H1 (cell line): ENCODE measurements at regions not wholly inside any gene's neighbourhood (a gene's known extent, or its start where the extent isn't known, plus 50 kb on each side); places are given as distances from the start of the nearest gene placed in this dataset.

Experiments
- CTCF ChIA-PET: fragments of 300-600 bp; sonication (Branson Sonifier 250); formaldehyde crosslinking; loops from one replicate; lab custom pipeline; 2021; ENCODE audit not compliant: partially characterized antibody; lab: Charles Lee
- POLR2A ChIA-PET: fragments of 300-600 bp; sonication (Branson Sonifier 250); formaldehyde crosslinking; loops from one replicate; lab custom pipeline; 2021; ENCODE audit warnings: inconsistent platforms; ENCODE audit not compliant: partially characterized antibody; lab: Charles Lee
- DNase-seq, 2 experiments: peaks; one replicate each; pipeline versions ENCODE4 v3.0.0 to v3.0.0-alpha.2; 2010 to 2022; ENCODE audit warnings: low spot score in 2 of 2, low read depth in 1 of 2, mixed read lengths in 1 of 2
- FAIRE-seq: peaks from 2 replicates; lab custom pipeline; 2011; peaks lifted over from hg19 to GRCh38; lab: Jason Lieb, UNC
- H2AFZ ChIP-seq: 2 replicates; pipeline ENCODE4 v1.8.1; 2012; ENCODE audit warnings: low read length, inconsistent platforms
- H2AK5ac ChIP-seq: 2 replicates; pipeline ENCODE4 v1.6.1; 2013; ENCODE audit warnings: low read depth, low read length
- H2BK120ac ChIP-seq: replicated peaks from 2 replicates; pipeline ENCODE3; 2013; ENCODE audit warnings: low read depth, low read length, inconsistent platforms
- H2BK12ac ChIP-seq: 2 replicates; pipeline ENCODE4 v1.6.1; 2013; ENCODE audit warnings: low read depth, low read length
- H2BK15ac ChIP-seq: 2 replicates; pipeline ENCODE4 v1.6.1; 2013; ENCODE audit warnings: low read length
- H2BK20ac ChIP-seq: 2 replicates; pipeline ENCODE4 v1.6.1; 2013; ENCODE audit warnings: low read length
- H2BK5ac ChIP-seq: 2 replicates; pipeline ENCODE4 v1.6.1; 2013; ENCODE audit warnings: low read depth, low read length
- H3K14ac ChIP-seq: 2 replicates; pipeline ENCODE4 v1.6.1; 2013; ENCODE audit warnings: inconsistent platforms; ENCODE audit not compliant: insufficient read length
- H3K18ac ChIP-seq: 2 replicates; pipeline ENCODE4 v1.6.1; 2013; ENCODE audit warnings: low read length; ENCODE audit errors: extremely low read depth
- H3K23ac ChIP-seq: 2 replicates; pipeline ENCODE4 v1.6.1; 2013; ENCODE audit warnings: inconsistent platforms; ENCODE audit not compliant: insufficient read length
- H3K23me2 ChIP-seq: 2 replicates; pipeline ENCODE4 v1.6.1; 2013; ENCODE audit warnings: low read depth, low read length
- H3K27ac ChIP-seq: 2 replicates; pipeline ENCODE4 v1.6.1; 2011; ENCODE audit warnings: low read depth, low read length, inconsistent platforms
- H3K27me3 ChIP-seq, 4 experiments: replicated peaks in 1 of 4; 1 replicate in 1 of 4; 2 replicates in 3 of 4; pipeline versions ENCODE4 v1.6.1 to v1.8.1; 2011 to 2013; ENCODE audit warnings: low read length in 3 of 4, mild to moderate bottlenecking in 3 of 4, inconsistent platforms in 2 of 4, mixed read lengths in 2 of 4, moderate library complexity in 1 of 4; ENCODE audit not compliant: control insufficient read depth in 3 of 4, insufficient read depth in 3 of 4; ENCODE audit errors: extremely low read depth in 1 of 4
- H3K36me3 ChIP-seq, 4 experiments: 2 replicates each; pipeline versions ENCODE4 v1.6.1 to v1.8.1; 2011 to 2013; ENCODE audit warnings: mild to moderate bottlenecking in 4 of 4, low read length in 3 of 4, moderate library complexity in 2 of 4, control low read depth in 1 of 4, inconsistent platforms in 1 of 4; ENCODE audit not compliant: insufficient read depth in 4 of 4, control insufficient read depth in 2 of 4
- H3K4ac ChIP-seq: replicated peaks from 2 replicates; pipeline ENCODE3; 2013; ENCODE audit warnings: low read length, low read depth, mixed read lengths, inconsistent platforms; ENCODE audit not compliant: insufficient read length
- H3K4me1 ChIP-seq, 4 experiments: replicated peaks in 1 of 4; 1 replicate in 1 of 4; 2 replicates in 3 of 4; pipeline versions ENCODE4 v1.6.1 to v1.8.1; 2011 to 2013; ENCODE audit warnings: low read length in 3 of 4, inconsistent platforms in 2 of 4, mixed read lengths in 1 of 4; ENCODE audit not compliant: insufficient read depth in 4 of 4, control insufficient read depth in 3 of 4
- H3K4me2 ChIP-seq, 2 experiments: 2 replicates each; pipeline versions ENCODE4 v1.6.1 to v1.8.1; 2011 to 2013; ENCODE audit warnings: low read depth in 2 of 2, low read length in 2 of 2, control low read depth in 1 of 2, inconsistent platforms in 1 of 2, mild to moderate bottlenecking in 1 of 2; ENCODE audit not compliant: insufficient read depth in 1 of 2
- H3K4me3 ChIP-seq, 4 experiments: fragments of 200-600, 300-600 bp in 1 of 4; sonication (generic), shearing (Covaris generic), sonication (Bioruptor Twin) in 1 of 4; 2 replicates each; pipeline versions ENCODE4 v1.5.1 to v1.8.1; 2011 to 2016; ENCODE audit warnings: low read length in 4 of 4, low read depth in 3 of 4, control low read depth in 2 of 4, inconsistent platforms in 2 of 4, mild to moderate bottlenecking in 2 of 4, mixed read lengths in 1 of 4, moderate library complexity in 1 of 4; ENCODE audit not compliant: insufficient read depth in 2 of 4; ENCODE audit errors: extremely low read depth in 1 of 4
- H3K56ac ChIP-seq: replicated peaks from 2 replicates; pipeline ENCODE3; 2013; ENCODE audit warnings: low read depth, mild to moderate bottlenecking, mixed read lengths, low read length, inconsistent platforms; ENCODE audit not compliant: insufficient read length
- H3K79me1 ChIP-seq: 2 replicates; pipeline ENCODE4 v1.6.1; 2013; ENCODE audit warnings: low read depth, low read length, control low read depth
- H3K79me2 ChIP-seq, 2 experiments: 2 replicates each; pipeline versions ENCODE4 v1.6.1 to v1.8.1; 2012 to 2013; ENCODE audit warnings: low read length in 2 of 2, mild to moderate bottlenecking in 2 of 2, inconsistent platforms in 1 of 2; ENCODE audit not compliant: insufficient read depth in 2 of 2, control insufficient read depth in 1 of 2
- H3K9ac ChIP-seq, 4 experiments: replicated peaks in 1 of 4; 1 replicate in 1 of 4; 2 replicates in 3 of 4; pipeline versions ENCODE4 v1.6.1 to v1.8.1; 2011 to 2013; ENCODE audit warnings: low read depth in 3 of 4, low read length in 3 of 4, control low read depth in 2 of 4, mild to moderate bottlenecking in 2 of 4, moderate library complexity in 2 of 4, inconsistent platforms in 1 of 4; ENCODE audit errors: extremely low read depth in 1 of 4
- H3K9me3 ChIP-seq, 2 experiments: 2 replicates each; pipeline versions ENCODE4 v1.6.1 to v1.8.1; 2012 to 2013; ENCODE audit warnings: mild to moderate bottlenecking in 2 of 2, moderate library complexity in 2 of 2, control low read depth in 1 of 2, inconsistent platforms in 1 of 2, low read depth in 1 of 2, low read length in 1 of 2, mixed read lengths in 1 of 2; ENCODE audit not compliant: insufficient read depth in 2 of 2
- H4K20me1 ChIP-seq, 2 experiments: replicated peaks in 1 of 2; 2 replicates each; pipeline versions ENCODE3 to v1.8.1; 2011 to 2013; ENCODE audit warnings: inconsistent platforms in 2 of 2, low read length in 2 of 2, mild to moderate bottlenecking in 1 of 2; ENCODE audit not compliant: insufficient read depth in 2 of 2, control insufficient read depth in 1 of 2
- H4K5ac ChIP-seq: 2 replicates; pipeline ENCODE4 v1.6.1; 2013; ENCODE audit warnings: low read length, low read depth, mixed read lengths, inconsistent platforms; ENCODE audit not compliant: insufficient read length
- H4K8ac ChIP-seq: 2 replicates; pipeline ENCODE4 v1.8.0; 2013; ENCODE audit warnings: mild to moderate bottlenecking, moderate library complexity, low read length, inconsistent platforms; ENCODE audit not compliant: insufficient read depth; ENCODE audit errors: extremely low read depth
- H4K91ac ChIP-seq: replicated peaks from 2 replicates; pipeline ENCODE3; 2013; ENCODE audit warnings: low read length, mixed read lengths, inconsistent platforms; ENCODE audit not compliant: insufficient read length
- ATF3 ChIP-seq: IDR thresholded peaks from 2 replicates; pipeline ENCODE4 v1.6.1; 2011; ENCODE audit warnings: low read depth, mild to moderate bottlenecking, low read length; ENCODE audit not compliant: insufficient read depth
- CHD2 ChIP-seq: IDR thresholded peaks from 2 replicates; pipeline ENCODE4 v1.6.1; 2012; ENCODE audit warnings: low read length, improper control_type of control experiment
- TCF12 ChIP-seq: IDR thresholded peaks from 2 replicates; pipeline ENCODE4 v1.6.1; 2011; ENCODE audit warnings: low read depth, mild to moderate bottlenecking, low read length
- TEAD4 ChIP-seq: IDR thresholded peaks from 2 replicates; pipeline ENCODE4 v1.6.1; 2012; ENCODE audit warnings: low read depth, low read length, inconsistent platforms, mixed read lengths
- WGBS, 2 experiments: shearing (Covaris generic) in 1 of 2; methylation state at CpG; one replicate each; pipeline versions ENCODE4 v1.1.6 to v1.1.7; 2013 to 2015; ENCODE audit warnings: low lambda C conversion rate in 2 of 2, mixed read lengths in 2 of 2, inconsistent platforms in 1 of 2, low coverage in 1 of 2, missing lambda C conversion rate in 1 of 2; ENCODE audit not compliant: insufficient replicate concordance in 2 of 2, insufficient coverage in 1 of 2, insufficient read length in 1 of 2; ENCODE audit errors: extremely low coverage in 1 of 2, missing lambda C conversion rate in 1 of 2; 5-methylcytosine and 5-hydroxymethylcytosine counted together

- H2BK15ac ChIP-seq, result no peak overlapping the region
- no peak overlapping the region for H2BK12ac ChIP-seq
- H2AK5ac ChIP-seq, result no peak overlapping the region
- no peak overlapping the region for H4K8ac ChIP-seq
- H3K23me2 ChIP-seq, result no peaks in the 10 kb centered on the region
- H3K9me3 ChIP-seq, result no peaks in the 10 kb centered on the region
- FAIRE-seq (no peak), DNase-seq (no peak)
- H3K27ac ChIP-seq, result no peak overlapping the region
- H2BK120ac ChIP-seq, result no peak overlapping the region
- H3K79me1 ChIP-seq, result no peaks in the 10 kb centered on the region
- H3K9ac ChIP-seq, result no peak overlapping the region
- H4K5ac ChIP-seq, result no peak overlapping the region
- no peak overlapping the region for H2AFZ ChIP-seq
- no peaks in the 10 kb centered on the region for H3K4me1 ChIP-seq
- H3K23ac ChIP-seq, result no peak overlapping the region
- POLR2A ChIA-PET, result no interaction called here
- no peak overlapping the region for H3K14ac ChIP-seq
- 85% methylated on average over 2 of the region's 2 CpGs; no CpG with 5 or more reads in 1 of the 2 experiments for WGBS, 2 experiments
- TF ChIP-seq TCF12 (no peak), TEAD4 (no peak), ATF3 (no peak), CHD2 (no peak)
- no peak overlapping the region for H4K91ac ChIP-seq
- no peaks in the 10 kb centered on the region for H3K36me3 ChIP-seq
- H3K4me3 ChIP-seq, result no peak overlapping the region
- no peak overlapping the region for H3K4ac ChIP-seq
- H2BK5ac ChIP-seq, result no peak overlapping the region
- H3K56ac ChIP-seq, result no peak overlapping the region
- no peaks in the 10 kb centered on the region for H3K79me2 ChIP-seq
- CTCF ChIA-PET, result no interaction called here
- H4K20me1 ChIP-seq, result no peaks in the 10 kb centered on the region
- no peak overlapping the region for H2BK20ac ChIP-seq
- no peak overlapping the region for H3K18ac ChIP-seq
- H3K27me3 ChIP-seq, result no peaks in the 10 kb centered on the region
- no peak overlapping the region for H3K4me2 ChIP-seq
Observed at GRCh38 chrX:25300994-25301393, 285.2 kb upstream of the ARX start.
